ENCODE measurements at regions not wholly inside any gene's neighbourhood (a gene's known extent, or its start where the extent isn't known, plus 50 kb on each side); places are given as distances from the start of the nearest gene placed in this dataset.

DNA sequence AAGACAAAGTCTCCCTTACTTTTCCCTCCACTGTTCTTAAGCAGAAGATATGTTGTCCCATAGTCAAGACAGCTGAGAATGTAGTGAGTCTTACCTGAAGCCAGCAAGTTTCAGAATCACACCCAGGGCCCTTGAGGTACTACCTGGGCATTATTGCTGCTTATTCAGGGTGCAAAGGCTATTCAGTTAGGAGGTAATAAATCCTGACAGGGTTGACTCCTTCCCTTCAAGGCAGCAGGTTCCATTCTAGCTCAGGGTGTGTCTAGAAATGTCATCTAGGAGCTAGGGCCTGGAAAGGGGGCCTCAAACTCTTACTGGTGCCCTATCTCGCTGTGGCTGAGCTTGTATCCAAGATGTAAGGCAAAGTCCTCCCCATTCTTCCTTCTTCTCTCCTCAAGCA lies 259.0 kb downstream of the FAT4 start:
- no peaks in the 10 kb centered on the region for H3K9me3 ChIP-seq (ENCODE audit: low read length)
- H3K27ac ChIP-seq (ENCODE audit: extremely low read length, insufficient read depth, low read length) = no peak overlapping the region
- whole genome bisulfite sequencing (ENCODE audit: low lambda C conversion rate) = 14% methylated on average over 1 of the region's 1 CpG
- intact Hi-C loops (cut with micrococcal nuclease; ENCODE audit: unreplicated experiment) = no loop called here
- no peaks in the 10 kb centered on the region for H3K36me3 ChIP-seq (replicated peaks in 1 of 2; ENCODE audit: control insufficient read depth in 1 of 2, insufficient read depth in 2 of 2, low read length in 2 of 2)
- H4K20me1 ChIP-seq (ENCODE audit: insufficient read depth, low read length) = no peaks in the 10 kb centered on the region
- H3K4me2 ChIP-seq (ENCODE audit: low read depth, low read length) = no peak overlapping the region
- H3K27me3 ChIP-seq (ENCODE audit: control insufficient read depth in 1 of 2, insufficient read depth in 2 of 2, low read length in 2 of 2) = no peaks in the 10 kb centered on the region
- no peak for ATAC-seq
- no peaks in the 10 kb centered on the region for H3K4me1 ChIP-seq (ENCODE audit: insufficient read depth, low read length)
- H3K9ac ChIP-seq (ENCODE audit: insufficient read depth, low read depth, low read length) = no peak overlapping the region
- no peaks in the 10 kb centered on the region for H3K79me2 ChIP-seq (ENCODE audit: insufficient read depth, low read length)
- in situ Hi-C loops (cut with HindIII; ENCODE audit: extremely low pct_ligation_motif_present, low pct_unique_long_range_greater_than_20kb) = no loop called here
- POLR2A ChIA-PET = no interaction called here
- CTCF ChIA-PET (ENCODE audit: low intra/inter-chr PET ratio, low total read pairs) = no interaction called here
- no peak overlapping the region for H3K4me3 ChIP-seq (replicated peaks in 1 of 3; ENCODE audit: insufficient read depth in 1 of 3, low read depth in 2 of 3, low read length in 3 of 3)
- FAIRE-seq = no peak
- TF ChIP-seq ZFP90 (CRISPR knock-in tag; IDR thresholded peaks at IDR 0.05; ENCODE audit: borderline replicate concordance) = no peak
- no peak overlapping the region for H2AFZ ChIP-seq (ENCODE audit: low read length)
- no peak for DNase-seq (ENCODE audit: low spot score)
- BruUV-seq (replicated peaks) = no TSS peak

GRCh38 chr4:125582302-125582701 lies 267.5 kb downstream of the FAT4 start:
- FAIRE-seq = no peak
- no peaks in the 10 kb centered on the region for H3K27me3 ChIP-seq (ENCODE audit: control insufficient read depth in 1 of 2, insufficient read depth in 2 of 2, low read length in 2 of 2)
- ATAC-seq = no peak
- TF ChIP-seq ZNF34 (CRISPR knock-in tag; IDR thresholded peaks at IDR 0.05; ENCODE audit: borderline replicate concordance) (no peak), KDM3A (CRISPR knock-in tag; IDR thresholded peaks at IDR 0.05; ENCODE audit: low read depth) (no peak), ZNF569 (CRISPR knock-in tag; IDR thresholded peaks at IDR 0.05; ENCODE audit: borderline replicate concordance) (no peak), IKZF5 (CRISPR knock-in tag; IDR thresholded peaks at IDR 0.05) (no peak), HOXA9 (CRISPR knock-in tag; IDR thresholded peaks at IDR 0.05; ENCODE audit: borderline replicate concordance) (no peak), ZSCAN9 (CRISPR knock-in tag; IDR thresholded peaks at IDR 0.05; ENCODE audit: borderline replicate concordance) (no peak), GATAD2A (CRISPR knock-in tag; IDR thresholded peaks at IDR 0.05) (no peak), ZNF367 (CRISPR knock-in tag; IDR thresholded peaks at IDR 0.05; ENCODE audit: borderline replicate concordance) (no peak), PRDM15 (CRISPR knock-in tag; IDR thresholded peaks at IDR 0.05) (no peak), ATF7-NPFF (CRISPR knock-in tag; IDR thresholded peaks at IDR 0.05; ENCODE audit: low read depth) (no peak), PAWR (CRISPR knock-in tag; IDR thresholded peaks at IDR 0.05; ENCODE audit: borderline replicate concordance) (no peak), ZNF550 (CRISPR knock-in tag; IDR thresholded peaks at IDR 0.05; ENCODE audit: borderline replicate concordance) (no peak)
- TF ChIP-seq, protein P1, sequence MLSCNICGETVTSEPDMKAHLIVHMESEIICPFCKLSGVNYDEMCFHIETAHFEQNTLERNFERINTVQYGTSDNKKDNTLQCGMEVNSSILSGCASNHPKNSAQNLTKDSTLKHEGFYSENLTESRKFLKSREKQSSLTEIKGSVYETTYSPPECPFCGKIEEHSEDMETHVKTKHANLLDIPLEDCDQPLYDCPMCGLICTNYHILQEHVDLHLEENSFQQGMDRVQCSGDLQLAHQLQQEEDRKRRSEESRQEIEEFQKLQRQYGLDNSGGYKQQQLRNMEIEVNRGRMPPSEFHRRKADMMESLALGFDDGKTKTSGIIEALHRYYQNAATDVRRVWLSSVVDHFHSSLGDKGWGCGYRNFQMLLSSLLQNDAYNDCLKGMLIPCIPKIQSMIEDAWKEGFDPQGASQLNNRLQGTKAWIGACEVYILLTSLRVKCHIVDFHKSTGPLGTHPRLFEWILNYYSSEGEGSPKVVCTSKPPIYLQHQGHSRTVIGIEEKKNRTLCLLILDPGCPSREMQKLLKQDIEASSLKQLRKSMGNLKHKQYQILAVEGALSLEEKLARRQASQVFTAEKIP (CRISPR knock-in tag; IDR thresholded peaks at IDR 0.05; ENCODE audit: borderline replicate concordance) = no peak

More at GRCh38 chr4:125582302-125582701, 267.5 kb downstream of the FAT4 start:
- no TSS peak for BruUV-seq (replicated peaks)
- POLR2A ChIA-PET = no interaction called here
- no peaks in the 10 kb centered on the region for H3K36me3 ChIP-seq (replicated peaks in 1 of 2; ENCODE audit: control insufficient read depth in 1 of 2, insufficient read depth in 2 of 2, low read length in 2 of 2)
- no peak overlapping the region for H3K9ac ChIP-seq (ENCODE audit: insufficient read depth, low read depth, low read length)
- H3K4me1 ChIP-seq (ENCODE audit: insufficient read depth, low read length) = no peaks in the 10 kb centered on the region
- no peak overlapping the region for H3K4me3 ChIP-seq (replicated peaks in 1 of 3; ENCODE audit: insufficient read depth in 1 of 3, low read depth in 2 of 3, low read length in 3 of 3)
- H2AFZ ChIP-seq (ENCODE audit: low read length) = no peak overlapping the region
- no peak overlapping the region for H3K4me2 ChIP-seq (ENCODE audit: low read depth, low read length)
- H3K9me3 ChIP-seq (ENCODE audit: low read length) = no peaks in the 10 kb centered on the region
- intact Hi-C loops (cut with micrococcal nuclease; ENCODE audit: unreplicated experiment) = no loop called here
- no peak for DNase-seq (ENCODE audit: low spot score)
- in situ Hi-C loops (cut with HindIII; ENCODE audit: extremely low pct_ligation_motif_present, low pct_unique_long_range_greater_than_20kb) = no loop called here
- H4K20me1 ChIP-seq (ENCODE audit: insufficient read depth, low read length) = no peaks in the 10 kb centered on the region
- no peak overlapping the region for H3K27ac ChIP-seq (ENCODE audit: extremely low read length, insufficient read depth, low read length)
- H3K79me2 ChIP-seq (ENCODE audit: insufficient read depth, low read length) = no peaks in the 10 kb centered on the region
- CTCF ChIA-PET (ENCODE audit: low intra/inter-chr PET ratio, low total read pairs) = no interaction called here
- 0% methylated on average over 1 of the region's 1 CpG for WGBS (ENCODE audit: low lambda C conversion rate)
